DND-41 (cell line): ENCODE measurements at regions not wholly inside any gene's neighbourhood (a gene's known extent, or its start where the extent isn't known, plus 50 kb on each side); places are given as distances from the start of the nearest gene placed in this dataset.
"Not testable (repeated sequence)": the region's sequence is repeated elsewhere in the genome, so short reads cannot be mapped to it uniquely, and the experiment has no call there.

ENCODE experiments used
- ATAC-seq: fragments of 200-7000 bp; cut with Tn5 transposase; 3 replicates; pipeline ENCODE4 v1.9.1; 2021; ENCODE audit warnings: low read depth; ENCODE audit not compliant: insufficient read depth
- DNase-seq: peaks from one replicate; pipeline ENCODE4 v3.0.0-alpha.2; 2020
- H2AFZ ChIP-seq: 2 replicates; pipeline ENCODE4 v1.6.0; 2012; ENCODE audit warnings: low read depth, low read length
- H3K27ac ChIP-seq: 2 replicates; pipeline ENCODE4 v1.5.1; 2012; ENCODE audit warnings: low read length, inconsistent platforms
- H3K27me3 ChIP-seq: fragments of 200-600 bp; sonication (generic); 2 replicates; pipeline ENCODE4 v1.6.0; 2012; ENCODE audit warnings: low read length, mild to moderate bottlenecking, inconsistent platforms; ENCODE audit not compliant: insufficient read depth, poor library complexity
- H3K36me3 ChIP-seq: 2 replicates; pipeline ENCODE4 v1.5.1; 2012; ENCODE audit warnings: low read length, inconsistent platforms; ENCODE audit not compliant: insufficient read depth
- H3K4me1 ChIP-seq: 2 replicates; pipeline ENCODE4 v1.5.1; 2012; ENCODE audit warnings: mild to moderate bottlenecking, low read length; ENCODE audit not compliant: insufficient read depth
- H3K4me2 ChIP-seq: 2 replicates; pipeline ENCODE4 v1.6.0; 2012; ENCODE audit warnings: mild to moderate bottlenecking, moderate library complexity, low read length, inconsistent platforms; ENCODE audit not compliant: insufficient read depth
- H3K4me3 ChIP-seq, 2 experiments: fragments of 200-600 bp in 1 of 2; shearing (Covaris generic) in 1 of 2; 2 replicates each; pipeline ENCODE4 v1.5.1; 2012 to 2016; ENCODE audit warnings: inconsistent platforms in 2 of 2, low read length in 2 of 2, mild to moderate bottlenecking in 2 of 2, low read depth in 1 of 2, moderate library complexity in 1 of 2
- H3K79me2 ChIP-seq: 2 replicates; pipeline ENCODE4 v1.6.0; 2012; ENCODE audit warnings: low read length, inconsistent platforms; ENCODE audit not compliant: insufficient read depth
- H3K9ac ChIP-seq: 2 replicates; pipeline ENCODE4 v1.6.0; 2012; ENCODE audit warnings: low read depth, mild to moderate bottlenecking, inconsistent platforms, low read length, moderate library complexity
- H3K9me3 ChIP-seq: 2 replicates; pipeline ENCODE4 v1.5.1; 2012; ENCODE audit warnings: low read length, moderate library complexity, mild to moderate bottlenecking, inconsistent platforms; ENCODE audit not compliant: insufficient read depth, severe bottlenecking
- H4K20me1 ChIP-seq: 2 replicates; pipeline ENCODE4 v1.6.0; 2012; ENCODE audit warnings: low read length; ENCODE audit not compliant: insufficient read depth
- CTCF ChIP-seq: IDR thresholded peaks from 2 replicates; pipeline ENCODE4 v1.5.1; 2012; ENCODE audit warnings: borderline replicate concordance, low read length, moderate library complexity, mild to moderate bottlenecking; ENCODE audit not compliant: poor library complexity, severe bottlenecking; ENCODE audit errors: extremely low read depth
- EZH2 ChIP-seq: IDR thresholded peaks from 3 replicates; pipeline ENCODE4 v1.6.1; 2012; ENCODE audit warnings: borderline replicate concordance, low read depth, mild to moderate bottlenecking, moderate library complexity, low read length, inconsistent platforms; ENCODE audit not compliant: severe bottlenecking

- Histone ChIP-seq H3K4me3 (no peak overlapping the region), H2AFZ (no peak overlapping the region), H3K36me3 (no peaks in the 10 kb centered on the region), H3K27ac (no peak overlapping the region), H4K20me1 (no peaks in the 10 kb centered on the region), H3K4me1 (no peaks in the 10 kb centered on the region), H3K79me2 (no peaks in the 10 kb centered on the region), H3K4me2 (no peak overlapping the region), H3K9me3 (no peaks in the 10 kb centered on the region), H3K9ac (no peak overlapping the region), H3K27me3 (peaks cover 5% of the 10 kb centered on the region)
- ATAC-seq (no peak), DNase-seq (no peak)
- no peak for TF ChIP-seq EZH2
Observed at GRCh38 chr5:10102706-10103497, 146.8 kb downstream of the ATPSCKMT start.

- H3K4me2 ChIP-seq, H3K36me3 ChIP-seq, H3K4me3 ChIP-seq, H2AFZ ChIP-seq, H3K79me2 ChIP-seq, H3K9ac ChIP-seq, H3K27me3 ChIP-seq, H3K27ac ChIP-seq, H3K9me3 ChIP-seq, ATAC-seq, H3K4me1 ChIP-seq, DNase-seq, H4K20me1 ChIP-seq: not testable (repeated sequence)
Observed at GRCh38 chr5:10102235-10102634, 147.5 kb downstream of the ATPSCKMT start.

DNA sequence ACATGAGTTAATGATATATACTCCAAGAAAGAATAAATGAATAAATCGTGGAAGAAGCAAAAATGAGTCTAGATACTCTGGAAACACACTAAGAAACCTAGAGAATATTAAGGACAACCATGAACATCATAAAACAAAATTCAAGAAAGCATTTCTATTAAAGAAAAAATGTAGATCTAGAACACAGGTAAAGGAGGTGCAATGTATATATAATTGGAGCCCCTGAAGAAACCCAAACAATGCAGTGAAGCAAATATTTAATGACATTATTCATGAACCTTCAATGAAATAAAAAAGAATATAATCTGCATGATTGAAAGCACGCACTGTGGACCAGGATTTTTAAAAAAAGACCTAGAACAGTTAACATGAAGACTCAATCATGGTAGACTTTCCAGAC lies 150.1 kb downstream of the ATPSCKMT start:
- TF ChIP-seq EZH2 (no peak), CTCF (no peak)
- Histone ChIP-seq H3K4me3 (no peak overlapping the region), H3K4me1 (no peaks in the 10 kb centered on the region), H2AFZ (no peak overlapping the region), H3K36me3 (no peaks in the 10 kb centered on the region), H3K79me2 (no peaks in the 10 kb centered on the region), H4K20me1 (no peaks in the 10 kb centered on the region), H3K27ac (no peak overlapping the region), H3K9ac (no peak overlapping the region), H3K9me3 (no peaks in the 10 kb centered on the region), H3K27me3 (no peaks in the 10 kb centered on the region), H3K4me2 (no peak overlapping the region)
- no peak for ATAC-seq
- DNase-seq, result no peak

GRCh38 chr5:10091701-10092100 lies 158.0 kb downstream of the ATPSCKMT start:
- ATAC-seq (no peak), DNase-seq (no peak)
- no peak overlapping the region for H3K4me3 ChIP-seq
- TF ChIP-seq EZH2, result no peak
- no peak for TF ChIP-seq CTCF
- H3K36me3 ChIP-seq, result no peaks in the 10 kb centered on the region
- no peaks in the 10 kb centered on the region for H3K79me2 ChIP-seq
- H3K4me1 ChIP-seq, result no peaks in the 10 kb centered on the region
- no peak overlapping the region for H2AFZ ChIP-seq
- no peak overlapping the region for H3K4me2 ChIP-seq
- H4K20me1 ChIP-seq, result no peaks in the 10 kb centered on the region
- no peak overlapping the region for H3K27ac ChIP-seq
- H3K9ac ChIP-seq, result no peak overlapping the region
- no peaks in the 10 kb centered on the region for H3K9me3 ChIP-seq
- H3K27me3 ChIP-seq, result no peaks in the 10 kb centered on the region
